GM19463 (cell line): ENCODE measurements at regions not wholly inside any gene's neighbourhood (a gene's known extent, or its start where the extent isn't known, plus 50 kb on each side); places are given as distances from the start of the nearest gene placed in this dataset.

Experiments used
- ATAC-seq: cut with Tn5 transposase; IDR thresholded peaks from one replicate; pipeline ENCODE4 v1.9.1; 2021; ENCODE audit warnings: mild to moderate bottlenecking, moderate library complexity; ENCODE audit not compliant: unreplicated experiment

DNA sequence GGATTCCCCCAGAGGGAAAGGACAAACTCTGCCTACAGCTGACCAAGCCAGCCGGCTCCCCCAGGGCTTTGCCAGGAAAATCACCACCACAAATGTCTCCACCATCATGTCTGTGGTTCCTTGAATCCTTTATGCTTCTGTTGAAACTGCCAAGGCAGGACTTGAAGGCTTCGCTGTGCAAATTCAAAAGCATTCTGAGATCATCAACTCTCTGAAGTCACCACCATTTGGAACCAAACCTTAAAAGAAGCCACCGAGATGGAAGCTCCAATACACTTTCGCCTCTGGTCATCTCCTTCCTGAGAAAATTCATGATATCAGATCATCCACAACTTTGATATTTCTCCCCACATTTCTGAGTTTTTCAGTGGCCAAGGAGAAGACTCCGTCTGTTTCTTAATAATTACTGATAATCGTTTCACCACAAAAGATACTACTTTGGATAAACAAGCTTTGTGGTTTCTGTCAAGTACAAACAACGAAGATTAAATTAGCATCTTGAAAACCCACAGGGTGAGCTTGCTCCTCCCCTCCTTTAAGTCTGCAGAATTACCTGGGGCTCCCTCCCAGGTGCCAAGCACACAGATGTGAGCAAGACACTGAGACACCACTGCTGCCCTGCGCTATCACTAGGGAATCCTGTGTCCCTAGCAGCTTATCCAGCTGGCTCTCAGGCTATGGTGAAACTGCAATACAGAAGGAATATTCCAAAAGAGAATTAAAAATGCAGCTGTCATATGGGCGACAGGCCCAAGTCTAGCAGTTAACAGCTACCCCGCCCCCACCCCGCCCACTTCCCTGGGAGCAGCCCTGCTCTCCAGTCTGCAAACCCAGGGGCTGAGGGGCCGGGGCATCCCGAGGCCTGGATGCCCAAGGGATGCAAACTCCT, 125.0 kb upstream of the TBL1X start:
- no peak for ATAC-seq

DNA sequence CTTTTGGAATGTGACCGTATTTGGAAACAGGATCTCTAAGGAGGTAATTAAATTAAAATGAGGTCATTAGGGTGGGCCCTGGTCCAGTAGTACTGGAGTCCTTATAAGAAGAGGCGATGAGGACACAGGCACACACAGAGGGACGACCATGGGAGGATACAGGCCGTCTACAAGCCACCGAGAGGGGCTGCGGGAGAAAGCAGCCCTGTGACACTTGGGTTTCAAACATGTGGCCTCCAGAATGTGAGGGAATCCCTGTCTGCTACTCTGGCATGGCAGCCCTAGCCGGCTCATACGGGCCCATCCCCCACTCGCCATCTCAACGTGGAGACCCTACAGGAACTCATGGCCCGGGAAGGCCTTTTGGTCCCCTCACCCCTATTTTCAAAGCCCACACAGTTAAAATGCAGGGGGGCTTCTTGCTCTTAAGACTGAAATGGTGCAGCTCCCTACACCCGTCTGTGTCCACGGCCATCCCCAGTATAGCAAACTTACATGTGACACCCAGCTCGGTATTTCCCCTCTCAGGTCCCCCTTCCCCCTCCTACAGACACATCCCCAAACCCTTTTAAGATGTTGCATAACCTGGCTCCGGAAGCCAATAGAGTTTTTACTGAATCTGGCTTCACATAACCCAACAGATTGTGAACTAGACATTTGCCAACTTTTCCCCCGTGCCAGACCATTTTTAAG, 124.1 kb upstream of the TBL1X start:
- ATAC-seq, result no peak

DNA sequence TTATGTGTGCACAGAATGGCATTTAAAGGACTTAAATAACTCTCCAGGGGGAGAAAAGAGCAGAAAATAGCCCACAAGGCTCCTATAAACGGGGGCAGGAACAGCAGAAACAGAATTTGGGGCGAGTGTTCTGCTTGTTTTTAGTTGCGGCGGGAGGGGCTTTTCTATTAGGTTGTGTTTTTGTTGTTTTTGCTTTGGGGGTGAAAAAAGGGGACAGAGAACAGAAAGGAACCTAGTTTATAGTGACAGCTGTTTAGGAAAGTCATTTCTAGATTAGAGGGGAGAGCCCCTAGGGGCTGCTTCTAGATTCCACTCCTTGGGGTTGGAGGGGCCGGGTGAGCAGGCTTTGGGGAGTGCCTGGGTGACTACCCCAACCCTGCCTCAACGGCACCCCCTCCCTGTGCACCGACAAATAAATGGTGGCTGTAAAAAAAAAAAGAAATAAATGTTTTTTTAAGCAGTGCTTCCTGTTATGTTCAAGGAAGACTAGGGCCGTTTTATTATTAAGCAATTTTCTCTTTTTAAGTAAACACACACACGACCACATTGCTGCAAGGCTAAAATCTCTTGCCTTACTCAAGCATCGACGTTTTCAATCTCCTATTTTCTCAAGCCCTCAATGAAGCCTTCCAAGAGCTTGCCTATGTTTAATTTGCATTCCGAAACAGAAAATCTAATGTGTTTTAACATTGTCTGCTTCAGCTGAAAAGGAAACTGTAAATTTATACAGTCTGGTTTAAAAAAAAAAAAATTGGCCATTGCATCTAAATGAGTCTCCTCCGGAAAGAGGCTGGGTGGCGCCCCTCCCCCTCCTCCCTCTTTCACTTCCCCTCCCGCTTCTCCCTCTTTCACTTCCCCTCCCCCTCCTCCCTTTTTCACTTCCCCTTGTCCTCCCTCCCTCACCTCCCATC, 123.3 kb upstream of the TBL1X start:
- peak; percentile 90 for ATAC-seq

DNA sequence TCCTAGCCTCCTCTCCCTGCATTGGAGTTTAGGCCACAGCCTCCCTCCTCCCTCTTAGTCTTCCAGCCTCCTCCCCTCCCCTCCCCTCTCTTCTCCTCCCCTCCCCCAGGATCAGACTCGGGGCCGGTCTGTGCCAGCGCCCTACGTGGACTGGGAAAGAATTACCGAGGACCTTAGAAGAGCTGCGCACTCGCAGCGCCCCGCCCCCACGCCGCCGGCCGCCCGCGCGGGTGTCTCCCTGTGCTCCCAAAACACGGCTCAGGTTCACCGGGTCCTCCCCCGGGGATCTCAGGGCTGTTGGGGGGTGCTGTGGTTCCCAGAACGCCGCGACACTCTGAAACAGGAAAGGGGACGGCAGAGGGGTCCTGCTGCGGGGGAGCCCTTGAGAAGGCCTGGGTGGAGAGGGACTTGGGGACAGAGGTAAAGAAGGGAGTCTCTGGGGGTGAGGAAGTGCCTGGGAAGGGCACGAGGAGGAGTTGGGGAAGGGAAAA, 122.3 kb upstream of the TBL1X start:
- ATAC-seq, result no peak

DNA sequence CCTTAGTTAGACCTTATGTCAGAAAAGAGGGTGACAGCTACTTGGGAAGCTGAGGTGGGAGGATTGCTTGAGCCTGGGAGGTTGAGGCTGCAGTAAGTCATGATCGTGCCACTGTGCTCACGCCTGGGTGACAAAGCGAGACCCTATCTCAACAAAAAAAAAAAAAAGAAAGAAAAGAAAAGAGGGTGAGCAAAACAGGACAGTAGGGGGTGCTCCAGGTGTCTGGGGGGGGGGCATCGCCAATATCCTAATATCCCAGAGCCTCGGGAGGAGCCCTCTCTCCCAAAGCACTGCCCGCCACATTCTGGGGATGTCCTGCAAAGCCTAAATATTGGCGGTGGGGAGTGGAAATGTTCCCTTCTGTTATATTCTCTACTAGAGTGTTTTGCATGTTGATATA, 120.9 kb upstream of the TBL1X start:
- ATAC-seq, result no peak

DNA sequence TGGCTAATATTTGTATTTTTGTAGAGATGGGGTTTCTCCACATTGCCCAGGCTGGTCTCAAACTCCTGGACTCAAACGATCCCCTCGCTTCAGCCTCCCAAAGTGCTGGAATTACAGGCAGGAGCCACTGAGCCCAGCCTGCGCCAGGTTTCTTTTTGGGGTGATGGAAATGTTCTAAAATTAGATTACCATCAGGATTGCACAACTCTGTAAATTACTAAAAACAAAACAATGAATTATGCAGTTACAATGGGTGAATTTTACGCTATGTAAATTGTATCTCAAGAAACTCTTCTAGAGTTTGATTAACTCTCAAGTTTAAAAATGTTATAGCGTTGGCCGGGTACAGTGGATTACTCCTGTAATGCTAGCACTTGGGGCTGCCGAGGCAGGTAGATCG, 118.9 kb upstream of the TBL1X start:
- ATAC-seq, result no peak

DNA sequence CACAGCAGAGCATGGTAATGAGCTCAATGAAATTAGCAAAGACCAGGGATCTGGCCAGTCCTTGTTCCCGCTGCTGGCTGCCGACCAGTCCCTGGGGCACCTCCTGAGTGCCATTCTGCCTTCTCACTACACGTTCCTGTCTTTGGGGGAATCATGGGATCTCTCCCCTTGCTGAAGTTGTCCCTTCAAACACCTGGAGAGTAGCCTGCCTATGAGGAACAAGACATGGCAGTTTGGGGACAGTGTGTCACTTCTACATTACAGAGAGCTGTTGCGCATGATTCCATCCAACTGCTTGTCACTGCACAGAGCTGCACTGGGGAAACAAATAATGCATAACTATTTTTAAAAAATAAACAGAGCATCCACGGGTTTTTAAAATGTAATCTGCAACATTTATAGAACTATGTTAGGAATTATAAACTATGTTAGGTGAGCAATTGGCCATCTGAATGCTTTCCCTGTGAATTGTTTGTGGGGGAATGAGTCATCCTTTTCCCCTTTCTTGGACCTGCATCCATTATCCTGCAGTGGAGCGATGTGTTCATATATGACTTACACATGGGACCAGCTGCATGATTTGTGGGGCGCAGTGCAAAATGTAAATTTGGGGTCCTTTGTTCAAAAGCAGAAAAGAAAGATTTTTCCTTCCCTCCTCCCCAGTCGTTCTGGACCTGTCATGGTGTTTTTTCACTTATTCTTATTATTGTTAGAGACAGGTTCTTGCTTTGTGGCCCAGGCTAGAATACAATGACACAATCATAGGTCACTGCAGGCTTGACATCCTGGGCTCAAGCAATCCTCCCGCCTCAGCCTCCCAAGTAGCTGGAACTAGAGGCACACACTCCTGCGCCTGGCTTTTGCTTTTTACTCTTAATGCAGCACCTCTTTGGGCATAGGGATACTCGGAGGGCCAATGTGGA, 115.0 kb upstream of the TBL1X start:
- no peak for ATAC-seq

DNA sequence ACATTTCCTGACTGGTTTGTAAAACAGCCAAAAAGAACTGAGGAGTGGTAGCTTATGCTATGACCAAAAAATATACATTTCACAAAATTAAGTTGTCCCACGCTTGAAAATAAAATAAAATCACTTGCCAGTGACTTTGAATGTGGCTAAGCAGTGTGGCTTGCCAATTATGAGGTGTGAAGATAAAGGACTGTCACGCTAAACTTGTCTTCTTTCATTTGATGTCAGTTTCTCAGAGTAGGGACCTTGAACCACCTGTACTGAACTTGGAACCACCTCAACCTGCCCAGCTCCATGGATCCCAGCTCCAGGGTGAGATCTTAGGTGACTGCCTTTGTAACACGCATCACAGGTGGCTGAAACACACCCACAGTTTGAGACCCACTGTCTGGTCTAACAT, 113.7 kb upstream of the TBL1X start:
- ATAC-seq, result no peak

DNA sequence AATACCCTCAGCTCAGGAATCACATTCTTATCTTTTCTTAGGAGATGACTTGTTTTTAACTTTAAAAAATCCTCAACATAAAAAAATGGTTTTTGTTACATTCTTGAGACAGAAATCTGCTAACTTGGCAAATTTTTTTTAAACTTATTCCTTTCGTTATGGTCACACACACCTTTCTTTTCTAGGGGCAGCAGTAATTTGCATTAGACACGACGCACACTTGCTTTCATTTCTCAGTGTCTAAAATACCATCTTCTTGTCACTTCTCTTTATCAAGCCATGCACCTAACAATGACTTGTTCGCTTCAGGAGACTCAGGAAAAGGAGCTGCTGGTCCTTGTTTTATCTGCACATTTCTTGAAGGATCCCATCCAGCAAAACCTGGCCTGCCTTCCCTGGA, 112.6 kb upstream of the TBL1X start:
- ATAC-seq, result peak; percentile 60

DNA sequence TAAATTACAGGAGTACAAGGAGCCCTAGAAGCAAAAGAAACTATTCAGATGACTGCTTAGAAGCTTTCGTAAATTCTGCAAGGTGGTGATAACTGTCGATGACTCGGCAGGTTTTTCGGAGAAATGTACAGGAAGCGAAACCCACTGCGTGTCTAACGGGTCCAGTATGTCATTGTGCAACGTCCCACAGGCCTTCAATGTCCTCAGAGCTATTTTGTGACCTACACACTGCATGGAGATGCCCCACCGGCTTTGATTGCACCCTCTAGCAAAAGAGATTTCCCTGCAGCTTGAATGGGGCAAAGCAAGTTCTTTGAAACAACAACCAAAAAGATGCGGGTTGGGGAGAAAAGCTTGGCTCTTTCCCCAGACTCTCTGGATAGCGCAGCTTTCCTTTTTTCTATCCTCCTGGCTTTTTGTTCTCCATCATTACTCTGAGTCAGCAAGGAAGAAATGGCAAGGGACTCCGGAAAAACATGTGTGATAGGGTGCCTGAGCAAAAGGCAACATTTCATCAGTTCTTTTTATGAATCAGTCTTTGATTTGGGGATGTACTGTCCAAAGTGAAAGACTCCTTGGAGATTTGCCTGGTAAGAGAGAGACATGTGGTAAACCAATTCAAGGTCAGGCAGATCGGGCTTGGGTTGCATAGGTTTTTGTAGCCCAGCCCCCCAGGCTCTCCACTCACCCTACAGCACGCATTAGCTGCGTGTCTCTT, 112.0 kb upstream of the TBL1X start:
- peak; percentile 64 for ATAC-seq

DNA sequence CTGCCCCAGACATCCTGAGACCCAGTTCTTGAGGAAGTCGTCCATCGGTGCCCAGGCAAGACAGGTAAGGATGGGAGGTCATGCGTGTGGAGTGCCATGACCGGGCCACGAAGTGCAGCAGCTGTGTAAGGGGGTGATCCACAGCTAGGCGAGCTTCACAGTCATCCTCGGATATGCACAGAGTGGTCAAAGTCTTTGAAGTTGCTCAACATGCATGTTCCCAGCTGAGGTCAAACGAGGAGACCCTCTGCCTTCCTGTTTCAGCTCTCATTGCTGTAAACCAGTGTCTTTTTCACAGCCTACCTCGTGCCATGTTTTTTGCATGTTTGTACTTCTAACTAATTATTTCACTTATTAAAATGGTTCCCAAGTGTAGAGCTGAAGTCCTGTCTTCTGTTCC, 109.9 kb upstream of the TBL1X start:
- no peak for ATAC-seq

DNA sequence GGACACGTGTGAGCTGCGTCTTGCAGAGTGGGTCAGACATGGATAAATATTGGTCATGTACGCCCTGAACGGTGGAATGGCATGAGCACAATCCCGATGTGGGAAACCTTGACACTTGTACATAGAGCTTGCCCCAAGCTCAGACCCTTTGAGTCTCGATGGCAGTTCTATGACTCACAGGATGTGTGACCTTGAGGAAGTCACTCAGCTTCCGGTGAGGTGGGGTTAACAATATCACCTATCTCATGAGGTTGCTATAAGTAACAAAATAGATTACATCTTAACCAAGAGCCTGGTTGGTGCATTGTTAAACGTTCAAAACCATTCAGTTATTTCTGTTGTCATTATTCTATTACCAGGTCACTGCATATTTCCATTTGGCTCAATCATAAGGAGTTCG, 109.1 kb upstream of the TBL1X start:
- no peak for ATAC-seq

DNA sequence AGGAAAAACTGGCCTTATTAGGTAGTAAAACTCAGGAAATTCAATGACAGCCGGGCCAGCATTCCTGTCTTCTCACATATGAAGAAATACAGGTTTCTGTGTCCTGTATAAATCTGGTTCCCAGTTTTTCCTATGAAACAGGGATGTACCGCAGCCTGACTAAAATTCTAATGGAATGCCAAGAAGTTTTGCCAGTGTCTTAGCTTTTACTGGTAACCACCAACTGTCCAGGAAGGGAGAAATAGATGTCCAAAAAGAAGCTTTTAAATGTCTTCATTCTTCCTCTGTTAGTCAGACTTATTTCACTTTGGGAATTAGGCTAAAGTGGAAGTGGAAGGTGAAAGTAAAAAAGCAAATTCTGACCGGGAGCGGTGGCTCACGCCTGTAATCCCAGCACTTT, 108.0 kb upstream of the TBL1X start:
- no peak for ATAC-seq

DNA sequence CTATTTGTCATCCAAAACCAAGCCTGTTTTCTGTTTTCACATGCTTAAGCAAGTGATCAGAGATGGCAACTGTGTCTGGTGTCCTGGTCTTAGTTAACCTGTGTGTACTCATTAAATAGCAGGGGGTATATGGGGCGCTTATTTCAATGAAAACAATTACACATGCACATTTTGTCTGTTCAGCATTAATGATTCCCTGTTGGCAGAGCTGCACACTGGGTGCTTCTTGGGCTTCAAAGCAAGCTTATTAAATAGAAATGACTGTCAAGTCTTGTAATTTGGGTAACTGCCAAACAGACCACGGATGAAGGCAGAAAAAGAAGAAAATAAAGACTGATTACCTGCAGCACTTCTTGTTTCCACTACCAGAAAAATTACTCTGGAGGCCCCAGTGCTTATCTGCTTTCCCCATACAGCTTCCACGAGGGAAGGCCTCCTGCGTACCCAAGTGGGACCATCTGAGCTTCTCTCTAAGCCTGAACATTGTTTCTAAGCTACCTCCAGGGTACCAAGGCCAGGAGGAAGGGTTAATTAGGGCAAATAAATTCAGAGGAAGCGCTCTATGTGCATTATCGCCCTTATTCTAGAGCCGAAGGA, 107.2 kb upstream of the TBL1X start:
- ATAC-seq, result no peak

DNA sequence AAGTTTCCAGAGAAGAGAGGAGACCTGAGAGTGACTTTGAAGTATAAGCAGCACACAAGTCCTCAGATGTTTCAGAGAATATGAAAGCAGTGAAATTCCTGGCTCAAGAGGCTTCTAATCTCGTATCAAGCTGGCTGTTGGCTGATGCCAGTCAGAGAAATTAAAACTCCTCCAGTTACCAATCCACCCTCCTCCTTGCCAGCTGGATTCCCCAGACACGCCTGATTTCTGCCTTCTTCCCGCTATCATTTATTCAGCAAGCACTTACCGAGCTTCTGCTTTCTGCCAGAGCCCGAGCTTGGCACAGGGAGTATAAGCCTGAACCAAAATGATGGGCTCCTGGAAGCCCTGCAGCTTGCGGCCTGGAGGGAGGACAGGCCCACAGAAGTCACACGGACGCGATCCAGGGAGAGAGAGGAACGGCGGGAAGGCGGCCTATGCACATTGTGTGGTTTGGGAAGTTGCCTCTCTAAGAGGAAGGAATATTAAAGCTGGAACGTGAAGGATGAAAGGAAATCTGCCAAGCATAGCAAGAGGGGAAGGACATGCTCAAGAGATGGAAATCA, 102.4 kb upstream of the TBL1X start:
- ATAC-seq, result no peak

DNA sequence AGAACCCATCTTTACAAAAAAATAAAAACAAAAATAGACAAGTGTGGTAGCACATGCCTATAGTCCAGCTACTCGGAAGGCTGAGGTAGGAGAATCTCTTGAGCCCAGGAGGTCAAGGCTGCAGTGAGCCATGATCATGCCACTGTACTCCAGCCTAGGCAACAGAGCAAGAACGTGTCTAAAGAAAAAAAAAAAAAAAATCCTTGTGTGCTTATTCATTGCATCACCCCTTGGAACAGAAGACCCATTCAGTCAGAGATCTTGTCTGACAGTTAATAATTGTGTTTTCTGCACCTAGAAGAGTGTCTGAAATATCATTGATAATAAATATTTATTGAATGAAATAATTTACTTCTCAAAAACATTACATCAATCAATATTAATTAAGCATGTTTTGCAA, 97.4 kb upstream of the TBL1X start:
- no peak for ATAC-seq

DNA sequence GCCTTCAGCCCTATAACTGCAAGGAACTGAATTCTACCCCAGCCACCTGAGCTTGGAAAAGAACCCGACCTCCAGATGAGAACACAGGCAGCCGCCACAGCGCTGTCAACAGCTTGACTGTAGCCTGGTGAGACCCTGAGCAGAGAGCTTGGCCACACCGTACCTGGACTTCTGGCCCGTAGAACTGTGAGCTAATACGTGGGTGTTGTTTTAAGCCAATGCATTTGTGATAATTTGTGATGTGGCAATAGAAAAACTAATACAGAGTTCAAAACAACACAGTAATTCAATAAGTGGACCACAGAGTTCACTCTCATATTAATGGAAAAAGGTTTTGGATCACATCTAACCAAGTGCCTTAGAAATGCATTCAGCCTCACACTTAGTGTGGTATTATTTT, 96.6 kb upstream of the TBL1X start:
- ATAC-seq, result no peak

DNA sequence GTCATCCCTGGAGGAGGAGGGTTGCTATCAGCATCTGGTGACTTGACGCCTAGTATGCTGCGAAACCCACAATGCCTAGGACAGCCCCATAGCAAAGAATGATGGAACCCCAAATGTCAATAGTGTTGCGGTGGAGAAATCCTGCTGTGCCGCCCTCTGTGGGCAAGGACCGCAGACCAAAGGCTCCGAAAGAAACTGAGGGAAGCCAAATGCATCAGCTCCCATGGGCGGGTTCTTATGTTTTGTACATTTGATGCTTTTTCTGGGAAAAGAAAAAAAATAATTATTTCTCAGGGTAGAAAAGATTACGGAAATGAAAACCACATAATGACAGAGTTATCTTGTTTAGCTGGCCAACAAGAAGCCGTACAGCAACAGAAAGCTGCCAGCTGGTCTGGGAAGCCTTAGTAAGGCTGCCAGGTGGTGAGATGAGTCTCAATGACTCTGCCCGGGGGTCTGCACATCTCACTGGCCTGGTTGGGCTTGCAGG, 95.0 kb upstream of the TBL1X start:
- ATAC-seq, result no peak

DNA sequence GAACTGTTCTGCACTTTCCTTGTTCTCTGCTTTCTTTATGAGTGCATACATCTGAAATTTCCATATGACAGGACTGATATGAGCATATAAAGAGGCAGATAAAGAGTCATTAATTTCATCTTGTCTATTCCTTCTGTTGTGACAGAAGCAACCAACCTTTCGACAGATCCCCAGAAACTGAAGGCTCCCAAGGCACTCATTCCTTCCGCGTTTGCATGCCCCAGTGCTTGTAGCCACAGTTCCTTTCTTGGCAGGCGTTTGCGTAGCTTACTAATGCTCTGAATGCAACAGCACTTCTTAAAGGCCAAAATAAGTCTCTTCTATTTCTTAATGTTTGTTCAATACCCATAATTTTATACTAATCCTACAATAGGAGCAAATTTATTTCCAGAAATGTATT, 94.0 kb upstream of the TBL1X start:
- no peak for ATAC-seq
